Upper lobe of left lung (tissue), 6 donors: ENCODE measurements at regions not wholly inside any gene's neighbourhood (a gene's known extent, or its start where the extent isn't known, plus 50 kb on each side); places are given as distances from the start of the nearest gene placed in this dataset.
A peak's percentile ranks its signal among the peaks of the same experiment; 100 is the strongest.

Experiments
- ATAC-seq, 2 donors: fragments of 200-7000 bp; cut with Tn5 transposase; one replicate each; pipeline ENCODE4 v1.9.1; 2022; ENCODE audit warnings: mild to moderate bottlenecking in 2 of 2, moderate library complexity in 2 of 2; ENCODE audit not compliant: low FRiP score in 2 of 2
- DNase-seq, 2 donors: peaks; one replicate each; pipeline ENCODE4 v3.0.0-alpha.2; 2019 to 2020
- H3K27ac ChIP-seq, 4 donors: fragments of 200-600 bp; sonication (generic); one replicate each; pipeline ENCODE4 v1.5.1; 2016 to 2019
- H3K27me3 ChIP-seq, 4 donors: fragments of 200-600 bp; sonication (generic); one replicate each; pipeline ENCODE4 v1.5.1; 2017 to 2019
- H3K36me3 ChIP-seq, 4 donors: fragments of 200-600 bp; sonication (generic); one replicate each; pipeline ENCODE4 v1.5.1; 2016 to 2019
- H3K4me1 ChIP-seq, 4 donors: fragments of 200-600 bp; sonication (generic); one replicate each; pipeline ENCODE4 v1.5.1; 2018 to 2019
- H3K4me3 ChIP-seq, 4 donors: fragments of 200-600 bp; sonication (generic); one replicate each; pipeline ENCODE4 v1.5.1; 2017 to 2019; ENCODE audit warnings: mild to moderate bottlenecking in 2 of 4, moderate library complexity in 1 of 4
- H3K9me3 ChIP-seq, 4 donors: fragments of 200-600 bp; sonication (generic); one replicate each; pipeline ENCODE4 v1.5.1; 2018 to 2019
- CTCF ChIP-seq, 6 experiments: fragments of 450-650 bp in 4 of 6; fragments of 200-600 bp in 2 of 6; sonication (generic) in 2 of 6; IDR thresholded peaks; one replicate each; pipeline ENCODE4 v1.5.1; 2016 to 2019; ENCODE audit warnings: antibody characterized with exemption in 6 of 6
- EP300 ChIP-seq, 4 donors: sonication (generic); formaldehyde crosslinking; IDR thresholded peaks; one replicate each; pipeline ENCODE4 v1.5.1; 2017; ENCODE audit warnings: antibody characterized with exemption in 4 of 4, control low read depth in 2 of 4
- POLR2A ChIP-seq, 4 donors: fragments of 450-650 bp; IDR thresholded peaks; one replicate each; pipeline ENCODE4 v1.5.1; 2016 to 2017; ENCODE audit warnings: antibody characterized with exemption in 4 of 4, mild to moderate bottlenecking in 2 of 4
- POLR2AphosphoS5 ChIP-seq, 2 donors: sonication (generic); formaldehyde crosslinking; IDR thresholded peaks; one replicate each; pipeline ENCODE4 v1.5.1; 2017; ENCODE audit warnings: antibody characterized with exemption in 2 of 2
- WGBS, 2 donors: methylation state at CpG; one replicate each; pipeline ENCODE4 v1.1.5; 2017 to 2018; 5-methylcytosine and 5-hydroxymethylcytosine counted together
- donor health status: DM: no; HTN: no; CAD: no; lungs with moderate emphysema.
- donor health status: DM: no; HTN: yes; CAD: no; lungs with severe emphysema.

DNA sequence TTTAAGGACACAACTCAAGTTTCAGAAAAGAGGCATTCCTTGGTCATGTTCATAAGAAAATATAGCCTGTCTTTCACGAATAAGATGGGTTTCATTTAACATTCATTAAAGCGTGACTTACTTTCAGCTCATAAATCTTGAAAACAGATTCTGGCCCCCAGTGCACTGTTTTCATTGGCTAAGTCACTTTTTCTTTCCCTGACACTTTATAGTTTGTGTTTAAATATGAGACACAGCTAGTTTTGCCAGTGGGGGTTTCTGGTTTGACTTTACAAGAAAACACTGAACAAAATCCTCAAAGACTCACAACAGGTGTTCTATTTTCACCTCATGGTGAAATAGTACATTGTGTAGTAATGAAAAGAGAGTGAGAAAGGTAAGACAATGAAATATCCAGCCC, 65.9 kb downstream of the PHLDA1 start:
- no peaks in the 10 kb centered on the region for H3K27me3 ChIP-seq
- H3K4me1 ChIP-seq: peaks cover 0 to 13% (median 8%) of the 10 kb centered on the region in 4 donors
- H3K4me3 ChIP-seq: no peak overlapping the region
- DNase-seq: no peak
- no peak overlapping the region for H3K27ac ChIP-seq
- H3K36me3 ChIP-seq: no peaks in the 10 kb centered on the region
- 82% methylated on average over 2 of the region's 2 CpGs for WGBS, 2 donors
- no peak for ATAC-seq
- H3K9me3 ChIP-seq: no peaks in the 10 kb centered on the region
- no peak for TF ChIP-seq EP300 (IDR thresholded peaks at IDR 0.05)

GRCh38 chr12:75964150-75964549, 67.4 kb downstream of the PHLDA1 start:
- 15 to 42% methylated on average over 1 of the region's 1 CpG for WGBS, 2 donors
- DNase-seq (peak in 1 of 2 donors; percentile 80), ATAC-seq (peak; percentile 72 to 86)
- peaks cover 8 to 21% (median 13%) of the 10 kb centered on the region in 4 donors for H3K4me1 ChIP-seq
- TF ChIP-seq CTCF (IDR thresholded peaks at IDR 0.05) (no peak), POLR2A (IDR thresholded peaks at IDR 0.05) (no peak), EP300 (IDR thresholded peaks at IDR 0.05) (no peak)
- H3K27me3 ChIP-seq: no peaks in the 10 kb centered on the region
- no peak overlapping the region for H3K4me3 ChIP-seq
- no peaks in the 10 kb centered on the region for H3K9me3 ChIP-seq
- no peak overlapping the region for H3K27ac ChIP-seq
- H3K36me3 ChIP-seq: no peaks in the 10 kb centered on the region

DNA sequence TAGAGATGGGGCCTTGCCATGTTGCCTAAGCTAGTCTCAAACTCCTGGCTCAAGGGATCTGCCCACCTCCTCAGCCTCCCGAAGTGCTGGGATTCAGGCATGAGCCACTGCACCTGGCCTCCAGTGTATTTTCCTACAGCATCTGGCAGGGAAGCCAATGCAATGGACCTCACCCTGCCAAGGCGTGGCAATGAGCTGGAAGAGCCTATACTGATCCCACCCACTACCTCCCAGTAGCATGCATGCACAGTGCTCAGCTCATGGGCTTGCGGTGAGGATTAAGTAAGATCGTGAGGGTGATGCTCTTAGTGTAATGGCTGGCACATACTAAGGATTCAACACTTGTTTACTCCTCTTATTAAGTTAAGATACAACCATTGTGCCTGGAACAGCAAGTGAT, 69.7 kb downstream of the PHLDA1 start:
- ATAC-seq: no peak
- H3K27me3 ChIP-seq: no peaks in the 10 kb centered on the region
- TF ChIP-seq EP300 (IDR thresholded peaks at IDR 0.05): no peak
- TF ChIP-seq POLR2AphosphoS5 (IDR thresholded peaks at IDR 0.05): no peak
- TF ChIP-seq CTCF (IDR thresholded peaks at IDR 0.05): no peak
- no peak for TF ChIP-seq POLR2A (IDR thresholded peaks at IDR 0.05)
- H3K4me3 ChIP-seq: no peak overlapping the region
- WGBS, 2 donors: 95 to 100% methylated on average over 3 to 4 of the region's 4 CpGs
- no peaks in the 10 kb centered on the region for H3K36me3 ChIP-seq
- no peak for DNase-seq
- H3K4me1 ChIP-seq: peaks cover 9 to 26% (median 17%) of the 10 kb centered on the region in 4 donors
- H3K27ac ChIP-seq: no peak overlapping the region
- no peaks in the 10 kb centered on the region for H3K9me3 ChIP-seq

- 96 to 97% methylated on average over 6 of the region's 6 CpGs for WGBS, 2 donors
- Histone ChIP-seq H3K4me3 (no peak overlapping the region), H3K36me3 (no peaks in the 10 kb centered on the region), H3K9me3 (no peaks in the 10 kb centered on the region), H3K4me1 (peaks cover 9 to 26% (median 17%) of the 10 kb centered on the region in 4 donors), H3K27ac (no peak overlapping the region), H3K27me3 (no peaks in the 10 kb centered on the region)
- no peak for ATAC-seq
- no peak for DNase-seq
- TF ChIP-seq CTCF (IDR thresholded peaks at IDR 0.05): no peak
- TF ChIP-seq POLR2A (IDR thresholded peaks at IDR 0.05): no peak
- TF ChIP-seq EP300 (IDR thresholded peaks at IDR 0.05): no peak
- TF ChIP-seq POLR2AphosphoS5 (IDR thresholded peaks at IDR 0.05): no peak
Observed at GRCh38 chr12:75960954-75961661, 70.5 kb downstream of the PHLDA1 start.

DNA sequence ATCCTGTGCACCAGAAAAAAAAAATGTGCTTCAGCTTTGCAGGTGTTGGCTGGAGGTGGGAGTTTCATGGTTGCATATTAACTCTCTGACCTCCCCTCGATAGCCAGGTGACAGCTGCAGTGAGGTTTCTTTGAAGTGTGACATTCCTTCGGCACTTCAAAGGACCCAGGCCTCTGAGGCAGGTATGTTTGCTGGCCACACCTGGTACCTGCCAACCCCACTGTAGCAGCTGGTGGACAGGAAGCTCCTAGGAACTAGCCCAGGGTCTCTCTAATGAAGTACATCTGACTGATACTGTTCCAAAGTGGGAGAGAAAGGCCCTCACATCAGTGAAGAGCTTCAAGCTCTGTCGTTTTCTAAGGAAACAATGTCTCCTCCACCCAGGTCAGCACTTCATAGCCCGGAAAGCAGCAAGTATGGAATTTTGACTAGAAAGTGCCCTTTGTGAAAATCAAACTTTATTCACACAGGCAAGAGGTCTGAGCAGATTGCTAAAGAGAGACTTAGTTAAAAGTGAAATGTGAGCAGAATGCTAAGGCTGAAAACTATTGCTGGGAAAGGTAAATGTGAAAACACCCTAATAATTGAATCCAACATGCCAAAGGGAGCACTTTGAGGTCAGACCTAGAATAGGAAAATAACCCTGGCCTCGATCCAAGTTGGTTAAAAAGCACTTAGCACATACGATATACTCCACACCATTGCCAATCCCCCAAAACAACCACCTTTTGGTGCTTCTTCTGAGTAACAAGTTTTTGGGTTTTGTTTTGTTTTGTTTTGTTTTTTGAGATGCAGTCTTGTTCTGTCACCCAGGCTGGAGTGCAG, 71.3 kb downstream of the PHLDA1 start:
- TF ChIP-seq CTCF (IDR thresholded peaks at IDR 0.05) (no peak), POLR2AphosphoS5 (IDR thresholded peaks at IDR 0.05) (no peak), EP300 (IDR thresholded peaks at IDR 0.05) (no peak), POLR2A (IDR thresholded peaks at IDR 0.05) (no peak)
- ATAC-seq: no peak
- no peak for DNase-seq
- Histone ChIP-seq H3K36me3 (no peaks in the 10 kb centered on the region), H3K4me3 (no peak overlapping the region), H3K4me1 (peaks cover 9 to 26% (median 17%) of the 10 kb centered on the region in 4 donors), H3K9me3 (no peaks in the 10 kb centered on the region), H3K27me3 (no peaks in the 10 kb centered on the region), H3K27ac (no peak overlapping the region)
- 46 to 54% methylated on average over 6 of the region's 6 CpGs for WGBS, 2 donors
